Esophagus squamous epithelium (tissue), 4 donors: ENCODE measurements at regions not wholly inside any gene's neighbourhood (a gene's known extent, or its start where the extent isn't known, plus 50 kb on each side); places are given as distances from the start of the nearest gene placed in this dataset.

ENCODE experiments used
- CTCF ChIP-seq, 6 experiments: fragments of 450-650 bp in 4 of 6; fragments of 200-600 bp in 2 of 6; sonication (generic) in 2 of 6; IDR thresholded peaks; one replicate each; pipeline ENCODE4 v1.5.1; 2016 to 2019; ENCODE audit warnings: antibody characterized with exemption in 6 of 6, mild to moderate bottlenecking in 4 of 6, moderate library complexity in 4 of 6
- POLR2A ChIP-seq, 4 donors: fragments of 450-650 bp; IDR thresholded peaks; one replicate each; pipeline ENCODE4 v1.6.1; 2017; ENCODE audit warnings: antibody characterized with exemption in 4 of 4, mild to moderate bottlenecking in 4 of 4, moderate library complexity in 3 of 4

GRCh38 chr2:225995796-225996461 is 596.4 kb downstream of the NYAP2 start:
- no peak for TF ChIP-seq CTCF (IDR thresholded peaks at IDR 0.05)
- TF ChIP-seq POLR2A (IDR thresholded peaks at IDR 0.05): no peak
